ENCODE measurements at regions not wholly inside any gene's neighbourhood (a gene's known extent, or its start where the extent isn't known, plus 50 kb on each side); places are given as distances from the start of the nearest gene placed in this dataset.

GRCh38 chr2:224163566-224164307, 124.7 kb upstream of the SERPINE2 start:
- CTCF ChIA-PET, result no interaction called here
- no peak for TF ChIP-seq CTCF (IDR thresholded peaks at IDR 0.05; ENCODE audit: control extremely low read depth, extremely low read depth, low read depth, missing control alignments)
- POLR2A ChIA-PET, result no interaction called here
- DNase-seq (ENCODE audit: extremely low spot score), result no peak

- POLR2A ChIA-PET, result no interaction called here
- no peak for DNase-seq (ENCODE audit: extremely low spot score)
- TF ChIP-seq CTCF (IDR thresholded peaks at IDR 0.05; ENCODE audit: control extremely low read depth, extremely low read depth, low read depth, missing control alignments), result no peak
- CTCF ChIA-PET, result interaction anchor here (1.1 kb wide), 1 partner anchor 184 kb away, joined by 3 read pairs; no protein-coding TSS in a partner anchor
Observed at GRCh38 chr2:224162122-224162521, 123.0 kb upstream of the SERPINE2 start.

- no peak for TF ChIP-seq CTCF (IDR thresholded peaks at IDR 0.05; ENCODE audit: control extremely low read depth, extremely low read depth, low read depth, missing control alignments)
- DNase-seq (ENCODE audit: extremely low spot score), result no peak
- ChIA-PET POLR2A (no interaction called here), CTCF (interaction anchor here (1.1 kb wide), 1 partner anchor 183 kb away, joined by 3 read pairs; no protein-coding TSS in a partner anchor)
Observed at GRCh38 chr2:224161712-224162111, 122.6 kb upstream of the SERPINE2 start.

- no peak for TF ChIP-seq CTCF (IDR thresholded peaks at IDR 0.05; ENCODE audit: control extremely low read depth, extremely low read depth, low read depth, missing control alignments)
- ChIA-PET POLR2A (no interaction called here), CTCF (interaction anchor here (1.2 kb wide), 1 partner anchor 15 kb away, joined by 4 read pairs; no protein-coding TSS in a partner anchor)
- DNase-seq (ENCODE audit: extremely low spot score), result no peak
Observed at GRCh38 chr2:224160917-224161316, 121.8 kb upstream of the SERPINE2 start.

- POLR2A ChIA-PET, result no interaction called here
- TF ChIP-seq CTCF (IDR thresholded peaks at IDR 0.05; ENCODE audit: control extremely low read depth, extremely low read depth, low read depth, missing control alignments), result no peak
- CTCF ChIA-PET, result no interaction called here
- DNase-seq (ENCODE audit: extremely low spot score), result no peak
Observed at GRCh38 chr2:224159345-224159928, 120.4 kb upstream of the SERPINE2 start.

- ChIA-PET POLR2A (no interaction called here), CTCF (no interaction called here)
- DNase-seq (ENCODE audit: extremely low spot score), result no peak
- no peak for TF ChIP-seq CTCF (IDR thresholded peaks at IDR 0.05; ENCODE audit: control extremely low read depth, extremely low read depth, low read depth, missing control alignments)
Observed at GRCh38 chr2:224158831-224159230, 119.7 kb upstream of the SERPINE2 start.
